HG02678 (cell line): ENCODE measurements at regions not wholly inside any gene's neighbourhood (a gene's known extent, or its start where the extent isn't known, plus 50 kb on each side); places are given as distances from the start of the nearest gene placed in this dataset.
"Not testable (repeated sequence)": the region's sequence is repeated elsewhere in the genome, so short reads cannot be mapped to it uniquely, and the experiment has no call there.

ENCODE experiments used
- ATAC-seq: cut with Tn5 transposase; IDR thresholded peaks from one replicate; pipeline ENCODE4 v1.9.1; 2021; ENCODE audit warnings: mild to moderate bottlenecking, moderate library complexity; ENCODE audit not compliant: unreplicated experiment

- ATAC-seq: peak; percentile 56
These were observed 123.4 kb upstream of the MB21D2 start for GRCh38 chr3:193040836-193041672.

DNA sequence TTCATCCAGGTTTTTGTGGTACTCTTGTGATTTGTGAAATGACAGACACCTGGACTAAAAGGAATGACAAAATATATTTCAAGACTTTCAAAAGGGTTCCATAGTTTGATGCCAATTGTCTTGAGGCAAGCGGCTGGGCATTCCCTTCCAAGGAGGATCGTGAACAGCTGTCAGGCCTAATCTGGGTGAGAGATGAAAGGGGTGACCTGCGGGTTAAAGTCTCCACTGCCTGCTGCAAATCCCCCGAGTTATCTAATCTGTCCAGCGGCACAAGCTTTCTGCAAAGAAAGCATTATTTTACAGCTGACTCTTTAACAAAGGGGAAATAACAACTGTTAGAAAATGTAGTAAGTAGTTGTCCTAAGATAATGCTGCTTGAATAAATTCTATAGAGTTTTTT lies 128.7 kb upstream of the MB21D2 start:
- ATAC-seq: no peak

DNA sequence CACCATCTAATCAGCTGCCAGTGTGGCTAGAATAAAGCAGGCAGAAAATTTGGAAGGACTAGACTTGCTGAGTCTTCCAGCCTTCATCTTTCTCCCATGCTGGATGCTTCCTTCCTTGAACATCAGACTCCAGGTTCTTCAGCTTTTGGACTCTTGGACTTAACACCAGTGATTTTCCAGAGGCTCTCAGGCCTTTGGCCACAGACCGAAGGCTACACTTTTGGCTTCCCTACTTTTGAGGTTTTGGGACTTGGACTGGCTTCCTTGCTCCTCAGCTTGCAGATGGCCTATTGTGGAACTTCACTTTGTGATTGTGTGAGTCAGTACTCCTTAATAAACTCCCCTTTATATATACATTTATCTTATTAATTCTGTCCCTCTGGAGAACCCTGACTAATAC lies 129.8 kb upstream of the MB21D2 start:
- ATAC-seq: not testable (repeated sequence)

- no peak for ATAC-seq
These were observed 130.5 kb upstream of the MB21D2 start for GRCh38 chr3:193048127-193048526.

DNA sequence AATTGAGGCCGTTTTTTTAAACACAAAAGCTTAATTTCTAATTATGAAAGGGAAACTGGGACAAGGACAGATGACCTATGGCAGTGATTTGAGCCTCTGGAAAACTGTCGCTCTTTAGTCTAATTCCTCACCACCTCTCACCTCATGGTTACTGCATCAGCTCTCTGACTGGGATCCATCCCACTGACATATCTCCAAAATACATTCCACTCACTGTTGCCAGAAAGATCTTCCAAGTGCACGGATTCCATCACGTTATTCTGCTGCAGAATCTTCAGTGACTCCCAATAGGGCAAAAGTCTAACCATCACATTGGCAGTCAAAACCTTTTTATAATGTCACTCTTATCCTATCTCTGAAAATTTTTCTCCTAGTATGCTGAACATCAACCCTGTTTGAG lies 132.3 kb upstream of the MB21D2 start:
- no peak for ATAC-seq

DNA sequence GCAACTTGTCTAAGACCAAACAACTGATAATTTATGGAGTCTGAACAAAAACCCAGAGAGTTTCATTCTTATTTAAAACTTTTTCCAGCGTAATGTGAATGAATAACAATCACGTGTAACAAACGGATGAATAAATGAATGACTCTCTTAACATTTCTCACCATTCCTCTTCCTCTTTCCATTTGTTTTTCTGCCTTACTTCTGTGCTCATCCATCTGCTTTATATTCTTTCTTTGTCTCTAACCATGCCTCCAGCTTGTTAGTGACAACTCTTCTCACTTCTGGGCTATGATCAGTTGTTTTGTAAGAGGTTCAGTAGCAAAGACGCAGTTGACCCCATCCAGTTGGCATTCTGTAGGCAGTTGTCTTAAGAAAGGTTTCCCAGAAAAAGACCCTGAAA lies 133.7 kb upstream of the MB21D2 start:
- no peak for ATAC-seq

DNA sequence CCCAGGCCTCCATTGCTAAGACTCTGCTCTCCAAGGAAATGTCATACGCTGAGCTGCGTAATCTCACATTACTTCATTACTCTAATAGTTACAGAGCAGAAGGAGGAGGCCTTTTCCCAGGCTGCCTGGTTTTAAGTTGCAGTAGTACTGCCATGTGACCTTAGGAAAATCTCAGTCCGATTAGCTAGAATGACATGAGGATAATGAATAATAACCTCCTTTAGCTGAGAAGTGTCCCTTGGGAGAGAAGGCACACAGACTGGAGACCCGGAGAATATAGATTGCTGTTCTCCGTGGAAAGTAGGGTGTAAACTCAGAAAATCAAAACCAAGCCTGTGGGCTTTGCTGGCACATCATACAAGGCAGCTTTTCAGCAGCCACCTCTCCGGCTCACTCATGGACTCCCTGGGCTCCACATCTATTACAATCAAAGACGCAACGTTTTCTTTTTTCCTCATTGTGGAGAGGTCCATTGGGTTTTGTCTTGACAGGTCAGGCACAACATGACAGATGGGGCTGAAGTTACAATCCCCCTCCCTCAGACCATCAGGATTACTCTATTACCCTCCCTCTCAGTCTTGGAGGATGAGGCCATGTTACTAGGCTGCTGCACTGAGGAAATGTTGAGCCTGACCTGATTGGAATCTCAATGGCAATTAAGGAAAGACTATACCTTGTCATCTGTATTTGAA lies 134.8 kb upstream of the MB21D2 start:
- ATAC-seq: no peak

DNA sequence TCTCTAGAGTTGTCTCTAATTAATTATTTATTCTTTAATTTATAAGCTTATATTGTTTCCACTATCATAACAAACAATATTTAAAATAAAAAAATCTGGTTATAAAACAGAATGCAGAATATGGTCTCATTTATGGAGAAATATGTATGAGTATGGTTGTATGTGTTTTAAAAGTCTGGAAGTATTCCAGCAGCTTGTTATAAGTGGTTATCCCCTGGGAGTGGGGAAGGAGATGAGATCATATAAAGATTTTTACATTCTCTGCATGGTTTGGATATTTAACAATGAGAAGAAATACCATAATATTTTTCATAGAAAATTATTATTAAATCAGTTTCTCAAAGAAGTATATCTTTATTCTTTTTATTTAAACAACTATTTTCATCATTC lies 135.4 kb upstream of the MB21D2 start:
- no peak for ATAC-seq

GRCh38 chr3:193055352-193055751 lies 137.7 kb upstream of the MB21D2 start:
- no peak for ATAC-seq

GRCh38 chr3:193057616-193058015 lies 140.0 kb upstream of the MB21D2 start:
- ATAC-seq: no peak

- ATAC-seq: no peak
These were observed 143.3 kb upstream of the MB21D2 start for GRCh38 chr3:193060748-193061546.

DNA sequence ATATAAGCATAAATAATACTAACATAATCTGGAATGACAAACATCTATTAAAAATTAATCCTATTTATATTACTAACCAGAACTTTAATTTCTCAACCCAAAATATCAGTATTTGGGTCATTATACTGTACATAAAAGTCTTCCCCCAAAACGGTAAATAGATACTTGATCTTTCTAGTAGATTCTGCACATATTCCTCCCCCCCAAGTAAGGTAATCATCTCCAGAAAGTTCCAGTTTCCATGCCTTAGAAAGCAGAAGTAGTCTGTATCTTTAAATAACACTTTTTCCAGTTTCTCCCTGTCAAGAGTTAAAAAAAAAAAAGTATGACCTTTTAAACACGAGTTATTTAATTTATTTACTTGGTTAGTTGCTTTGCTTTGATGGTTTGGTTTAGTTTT lies 150.7 kb upstream of the MB21D2 start:
- no peak for ATAC-seq

DNA sequence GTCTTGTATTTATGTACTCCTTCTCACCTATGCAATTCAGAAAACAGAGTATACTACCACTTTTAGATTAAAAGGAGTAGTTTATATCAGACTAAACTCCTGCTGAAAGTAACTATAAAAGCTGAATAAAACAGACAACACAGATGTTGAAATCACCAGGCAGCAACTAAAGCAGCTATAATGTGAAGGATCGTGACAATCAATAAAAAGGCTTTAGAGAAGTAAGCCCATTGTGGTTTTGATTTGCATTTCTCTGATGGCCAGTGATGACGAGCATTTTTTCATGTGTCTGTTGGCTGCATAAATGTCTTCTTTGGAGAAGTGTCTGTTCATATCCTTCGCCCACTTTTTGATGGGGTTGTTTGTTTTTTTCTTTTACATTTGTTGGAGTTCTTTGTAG lies 152.1 kb upstream of the MB21D2 start:
- ATAC-seq: not testable (repeated sequence)

DNA sequence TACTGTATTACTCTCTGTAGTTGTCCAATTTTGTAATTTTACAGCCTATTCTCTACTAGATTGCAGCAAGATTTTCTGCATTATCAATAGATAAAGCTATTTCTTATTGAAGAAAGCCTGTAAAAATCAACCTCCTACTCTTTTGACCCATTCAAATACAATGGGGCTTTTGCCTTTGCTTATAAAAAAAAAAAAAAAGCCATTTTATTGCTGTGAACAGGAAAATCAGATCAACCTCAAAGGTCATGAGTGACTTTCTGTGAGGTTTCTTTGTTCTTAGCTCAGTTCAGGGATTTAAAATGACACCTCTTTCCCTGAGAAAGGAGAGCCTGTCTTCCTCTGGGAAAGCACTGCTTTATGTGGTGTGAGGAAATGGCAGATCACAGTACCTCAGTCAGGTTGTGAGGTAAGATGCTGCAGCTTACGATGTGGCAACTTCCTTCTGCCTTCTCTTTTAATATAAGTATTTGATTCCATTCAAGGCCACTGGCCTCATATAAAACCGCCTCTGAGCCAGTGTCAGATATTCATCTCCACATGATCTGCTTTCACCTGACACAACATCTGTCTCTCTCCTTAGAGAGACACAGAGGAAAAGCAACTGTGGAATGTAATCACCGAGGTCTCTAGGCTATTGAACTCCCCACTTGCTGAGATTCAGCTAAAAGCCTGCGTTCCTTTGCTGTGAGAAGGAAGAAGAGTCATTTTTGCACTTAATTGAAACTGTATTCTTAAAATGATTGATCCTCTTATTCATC lies 161.5 kb upstream of the MB21D2 start:
- ATAC-seq: no peak

DNA sequence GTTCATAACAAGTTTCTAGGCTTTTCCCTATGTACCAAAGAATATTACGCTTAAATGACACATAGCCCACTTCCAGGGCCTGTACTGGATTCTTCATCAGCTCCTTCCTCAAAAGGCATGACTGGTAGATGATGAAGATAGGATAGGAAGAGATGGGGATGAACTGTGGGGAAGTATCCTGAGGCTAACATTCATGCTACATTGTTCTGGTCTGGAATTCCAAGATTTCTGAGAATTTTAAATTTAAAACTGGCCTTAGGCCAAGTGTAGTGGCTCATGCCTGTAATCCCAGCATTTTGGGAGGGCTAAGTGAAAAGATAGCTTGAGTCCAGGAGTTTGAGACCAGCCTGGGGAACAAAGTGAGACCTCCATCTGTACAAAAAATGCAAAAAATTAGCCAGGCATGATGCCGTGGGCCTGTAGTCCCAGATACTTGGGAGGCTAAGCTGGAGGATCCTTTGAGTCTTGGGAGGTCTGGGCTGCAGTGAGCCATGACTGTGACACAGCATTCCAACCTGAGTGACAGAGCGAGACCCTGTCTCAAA lies 160.1 kb upstream of the PLAAT1 start:
- ATAC-seq: no peak

DNA sequence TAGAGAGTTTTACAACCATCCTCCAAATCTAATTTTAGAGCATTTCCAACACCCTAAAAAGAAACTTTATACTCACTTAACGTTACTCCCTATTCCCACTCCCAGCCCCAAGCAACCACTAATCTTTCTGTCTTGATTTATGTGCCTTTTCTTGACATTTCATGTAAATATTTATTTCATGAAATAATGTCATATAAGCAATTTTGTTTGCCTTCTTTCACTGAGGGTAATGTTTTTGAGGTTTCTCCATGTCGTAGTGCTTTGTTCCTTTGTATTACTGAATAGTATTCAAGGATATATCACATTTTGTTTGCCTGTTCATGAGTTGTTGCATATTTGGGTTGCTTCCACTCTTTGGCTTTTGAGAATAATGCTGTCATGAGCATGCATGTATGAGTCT lies 155.4 kb upstream of the PLAAT1 start:
- ATAC-seq: no peak

- no peak for ATAC-seq
These were observed 154.3 kb upstream of the PLAAT1 start for GRCh38 chr3:193086681-193087080.

- ATAC-seq: no peak
These were observed 153.7 kb upstream of the PLAAT1 start for GRCh38 chr3:193087336-193087735.

- ATAC-seq: no peak
These were observed 145.7 kb upstream of the PLAAT1 start for GRCh38 chr3:193095366-193095765.

DNA sequence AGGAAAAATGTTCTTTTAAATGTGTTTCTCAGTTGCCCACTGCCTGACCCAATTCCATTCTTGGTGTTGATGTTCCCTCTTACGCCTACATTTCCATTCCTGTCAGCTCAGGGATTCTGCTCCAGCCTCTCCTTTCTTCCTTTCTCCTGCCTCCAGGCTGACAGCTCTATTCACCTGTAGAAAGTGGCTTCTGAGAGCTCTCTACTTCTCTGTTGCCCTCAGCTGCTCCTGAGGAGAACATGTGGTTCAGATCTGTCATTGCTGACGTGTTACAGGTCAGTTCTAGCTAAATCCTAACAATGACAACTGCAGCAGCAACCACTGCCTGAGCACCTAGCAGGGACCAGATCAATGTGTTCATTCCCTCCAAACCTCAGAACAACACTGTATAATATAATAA lies 144.9 kb upstream of the PLAAT1 start:
- no peak for ATAC-seq
